OCI-LY7 (cell line): ENCODE measurements at regions not wholly inside any gene's neighbourhood (a gene's known extent, or its start where the extent isn't known, plus 50 kb on each side); places are given as distances from the start of the nearest gene placed in this dataset.

Source experiments
- CTCF ChIP-seq: fragments of 200-600 bp; sonication (generic); conservative IDR thresholded peaks from 2 replicates; pipeline ENCODE4 v1.5.1; 2014; ENCODE audit warnings: mild to moderate bottlenecking, antibody characterized with exemption, low read length, moderate library complexity, mixed read lengths
- EZH2phosphoT487 ChIP-seq: fragments of 200-600 bp; sonication (generic); IDR thresholded peaks from 2 replicates; pipeline ENCODE4 v1.6.1; 2018; ENCODE audit warnings: low read depth, borderline replicate concordance, mild to moderate bottlenecking, mixed run types, antibody characterized with exemption, low read length, moderate library complexity, mixed read lengths

- no peak for TF ChIP-seq CTCF
- no peak for TF ChIP-seq EZH2phosphoT487
These were observed 137.6 kb upstream of the POGK start for GRCh38 chr1:166701603-166702100.
